ENCODE measurements at regions not wholly inside any gene's neighbourhood (a gene's known extent, or its start where the extent isn't known, plus 50 kb on each side); places are given as distances from the start of the nearest gene placed in this dataset.

DNA sequence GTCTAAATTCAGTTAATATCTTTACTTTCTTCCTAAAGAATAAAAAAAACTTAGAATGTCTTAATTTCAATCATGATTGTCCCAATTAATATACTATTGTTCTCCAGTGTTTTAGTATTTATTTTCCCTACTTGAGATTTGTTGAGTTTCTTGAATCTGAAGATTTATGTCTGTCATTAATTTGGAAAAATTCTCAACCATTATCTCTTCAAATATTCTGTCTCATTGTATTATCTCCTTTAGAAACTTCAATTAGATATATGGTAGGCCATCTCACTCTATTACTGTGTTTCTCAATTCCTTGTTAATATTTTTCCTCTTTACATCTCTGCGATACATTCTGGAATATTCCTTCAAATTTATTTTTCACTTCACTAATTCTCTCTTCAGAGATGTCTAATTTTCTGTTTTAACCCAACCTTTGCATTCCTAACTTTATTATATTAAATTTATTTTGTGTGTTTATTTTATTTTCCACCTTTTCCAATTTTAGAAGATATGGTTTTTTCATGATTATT is 268.6 kb downstream of the QKI start:
- no peaks in the 10 kb centered on the region for H4K20me1 ChIP-seq (ENCODE audit: insufficient read depth)
- H3K9ac ChIP-seq: no peak overlapping the region
- H3K4me1 ChIP-seq (ENCODE audit: insufficient read depth): no peaks in the 10 kb centered on the region
- no peaks in the 10 kb centered on the region for H3F3A ChIP-seq (ENCODE audit: insufficient read depth)
- 80 to 86% methylated on average over 1 of the region's 1 CpG for WGBS, 2 experiments (ENCODE audit: low coverage in 1 of 2, low lambda C conversion rate in 2 of 2, missing lambda C conversion rate in 2 of 2)
- TF ChIP-seq EZH2phosphoT487 (IDR thresholded peaks at IDR 0.05; ENCODE audit: insufficient read depth, low read depth) (no peak), EZH2 (IDR thresholded peaks at IDR 0.05; ENCODE audit: insufficient read depth, poor library complexity, severe bottlenecking) (no peak)
- H3K27ac ChIP-seq: no peak overlapping the region
- H2AFZ ChIP-seq: no peak overlapping the region
- H3K79me2 ChIP-seq (ENCODE audit: insufficient read depth): no peaks in the 10 kb centered on the region
- no peak overlapping the region for H3K4me2 ChIP-seq (ENCODE audit: unreplicated experiment)
- in situ Hi-C loops (cut with MboI): no loop called here
- H3K9me3 ChIP-seq (ENCODE audit: low read depth): no peaks in the 10 kb centered on the region
- H3K27me3 ChIP-seq (replicated peaks; ENCODE audit: insufficient read depth): no peaks in the 10 kb centered on the region
- DNase-seq: no peak
- no peaks in the 10 kb centered on the region for H3K9me2 ChIP-seq (ENCODE audit: insufficient read depth)
- no peaks in the 10 kb centered on the region for H3K36me3 ChIP-seq (ENCODE audit: low read depth)
- H3K4me3 ChIP-seq: no peak overlapping the region

DNA sequence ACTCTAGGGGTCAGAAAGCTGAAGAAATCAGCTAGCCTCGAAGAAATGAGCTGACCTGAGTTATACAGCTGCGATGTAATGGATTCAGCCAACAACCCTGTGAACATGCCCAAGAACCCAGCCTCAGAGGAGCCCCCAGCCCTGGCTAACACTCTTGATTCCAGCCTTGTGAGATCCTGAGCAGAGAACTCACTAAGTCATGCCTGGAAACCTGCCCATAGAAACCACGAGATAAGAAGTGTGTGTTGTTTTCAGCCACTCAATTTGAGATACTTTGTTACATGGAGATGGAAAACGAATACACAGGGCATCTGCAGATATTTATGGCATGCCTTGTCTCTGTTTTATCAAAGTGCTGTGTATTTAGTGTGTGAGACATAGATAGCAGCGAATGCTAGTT is 265.2 kb downstream of the QKI start:
- TF ChIP-seq EZH2 (IDR thresholded peaks at IDR 0.05; ENCODE audit: insufficient read depth, poor library complexity, severe bottlenecking) (no peak), EZH2phosphoT487 (IDR thresholded peaks at IDR 0.05; ENCODE audit: insufficient read depth, low read depth) (no peak)
- DNase-seq: no peak

DNA sequence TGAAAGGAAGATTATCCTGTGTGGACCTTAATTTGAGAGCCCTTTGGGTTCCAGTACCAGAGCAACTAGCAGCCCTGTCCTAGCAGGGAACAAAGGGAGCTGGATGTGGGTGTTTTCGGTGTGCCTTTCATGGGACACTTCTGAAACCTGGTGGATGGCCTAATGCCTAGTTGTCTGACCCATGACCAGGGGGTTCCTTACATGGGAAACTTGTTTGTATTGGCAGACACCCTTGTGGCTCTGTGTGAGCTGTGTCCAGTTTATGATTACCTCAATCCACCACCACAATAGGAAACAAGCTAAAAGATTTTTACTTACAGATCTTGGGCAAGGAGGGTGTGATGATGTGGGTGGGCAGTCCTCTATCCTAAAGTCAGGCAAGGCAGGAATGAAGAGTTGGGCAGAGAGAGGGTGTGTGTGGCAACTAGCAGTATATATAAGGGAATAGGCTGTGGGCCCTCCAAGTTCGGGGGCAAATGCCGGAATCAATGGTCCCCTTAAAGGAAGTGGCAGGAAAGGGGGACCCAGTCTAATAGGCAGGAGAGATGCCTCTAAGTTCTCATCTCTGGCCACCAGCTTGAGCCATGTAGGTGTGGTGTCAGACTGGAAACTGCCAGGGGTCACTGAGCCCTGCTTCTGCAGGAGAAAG is 264.6 kb downstream of the QKI start:
- Histone ChIP-seq H3K4me1 (ENCODE audit: insufficient read depth) (no peaks in the 10 kb centered on the region), H3K9me3 (ENCODE audit: low read depth) (no peaks in the 10 kb centered on the region), H3K9ac (no peak overlapping the region), H3F3A (ENCODE audit: insufficient read depth) (no peaks in the 10 kb centered on the region), H3K27me3 (replicated peaks; ENCODE audit: insufficient read depth) (no peaks in the 10 kb centered on the region), H3K27ac (no peak overlapping the region), H4K20me1 (ENCODE audit: insufficient read depth) (no peaks in the 10 kb centered on the region), H3K36me3 (ENCODE audit: low read depth) (no peaks in the 10 kb centered on the region), H3K79me2 (ENCODE audit: insufficient read depth) (no peaks in the 10 kb centered on the region), H3K4me2 (ENCODE audit: unreplicated experiment) (no peak overlapping the region), H3K9me2 (ENCODE audit: insufficient read depth) (no peaks in the 10 kb centered on the region), H2AFZ (no peak overlapping the region), H3K4me3 (no peak overlapping the region)
- TF ChIP-seq EZH2phosphoT487 (IDR thresholded peaks at IDR 0.05; ENCODE audit: insufficient read depth, low read depth): no peak
- no peak for TF ChIP-seq EZH2 (IDR thresholded peaks at IDR 0.05; ENCODE audit: insufficient read depth, poor library complexity, severe bottlenecking)
- 45 to 53% methylated on average over 3 of the region's 3 CpGs for WGBS, 2 experiments (ENCODE audit: low coverage in 1 of 2, low lambda C conversion rate in 2 of 2, missing lambda C conversion rate in 2 of 2)
- no peak for DNase-seq
- in situ Hi-C loops (cut with MboI): no loop called here

More for the DNA sequence above, 265.2 kb downstream of the QKI start:
- H3K4me1 ChIP-seq (ENCODE audit: insufficient read depth): no peaks in the 10 kb centered on the region
- no peak overlapping the region for H3K9ac ChIP-seq
- H3K79me2 ChIP-seq (ENCODE audit: insufficient read depth): no peaks in the 10 kb centered on the region
- no peaks in the 10 kb centered on the region for H3F3A ChIP-seq (ENCODE audit: insufficient read depth)
- no peaks in the 10 kb centered on the region for H3K9me2 ChIP-seq (ENCODE audit: insufficient read depth)
- H3K4me2 ChIP-seq (ENCODE audit: unreplicated experiment): no peak overlapping the region
- H3K36me3 ChIP-seq (ENCODE audit: low read depth): no peaks in the 10 kb centered on the region
- H2AFZ ChIP-seq: no peak overlapping the region
- H4K20me1 ChIP-seq (ENCODE audit: insufficient read depth): no peaks in the 10 kb centered on the region
- WGBS, 2 experiments (ENCODE audit: low coverage in 1 of 2, low lambda C conversion rate in 2 of 2, missing lambda C conversion rate in 2 of 2): 36 to 41% methylated on average over 5 of the region's 5 CpGs
- H3K27me3 ChIP-seq (replicated peaks; ENCODE audit: insufficient read depth): no peaks in the 10 kb centered on the region
- no peak overlapping the region for H3K4me3 ChIP-seq
- no peak overlapping the region for H3K27ac ChIP-seq
- in situ Hi-C loops (cut with MboI): no loop called here
- no peaks in the 10 kb centered on the region for H3K9me3 ChIP-seq (ENCODE audit: low read depth)

DNA sequence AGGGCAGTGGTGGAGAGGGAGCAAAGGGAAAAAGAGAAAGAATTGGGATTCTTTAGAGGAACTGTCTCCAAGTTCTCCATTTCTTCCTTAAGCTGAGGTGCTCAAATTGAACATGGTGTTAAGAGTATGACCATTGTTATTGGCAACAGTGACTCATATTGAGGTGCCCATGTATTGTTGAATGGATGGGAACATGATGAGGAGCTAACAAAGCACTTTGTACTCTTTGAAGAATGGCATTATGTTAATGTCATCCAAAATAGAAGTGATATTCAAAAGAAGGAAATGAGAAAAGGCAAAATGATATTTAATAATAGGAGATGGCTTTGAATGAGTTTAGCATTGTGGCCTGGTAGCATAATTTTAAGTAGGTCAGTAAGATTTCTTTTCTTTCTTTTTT is 261.1 kb downstream of the QKI start:
- TF ChIP-seq EZH2phosphoT487 (IDR thresholded peaks at IDR 0.05; ENCODE audit: insufficient read depth, low read depth): no peak
- TF ChIP-seq EZH2 (IDR thresholded peaks at IDR 0.05; ENCODE audit: insufficient read depth, poor library complexity, severe bottlenecking): no peak
- Histone ChIP-seq H3K4me1 (ENCODE audit: insufficient read depth) (no peaks in the 10 kb centered on the region), H3K9me2 (ENCODE audit: insufficient read depth) (no peaks in the 10 kb centered on the region), H3K27ac (no peak overlapping the region), H3K9me3 (ENCODE audit: low read depth) (no peaks in the 10 kb centered on the region), H3K9ac (no peak overlapping the region), H4K20me1 (ENCODE audit: insufficient read depth) (no peaks in the 10 kb centered on the region), H3K27me3 (replicated peaks; ENCODE audit: insufficient read depth) (no peaks in the 10 kb centered on the region), H3F3A (ENCODE audit: insufficient read depth) (no peaks in the 10 kb centered on the region), H3K79me2 (ENCODE audit: insufficient read depth) (no peaks in the 10 kb centered on the region), H3K36me3 (ENCODE audit: low read depth) (no peaks in the 10 kb centered on the region), H3K4me3 (no peak overlapping the region), H2AFZ (no peak overlapping the region), H3K4me2 (ENCODE audit: unreplicated experiment) (no peak overlapping the region)
- no peak for DNase-seq
- in situ Hi-C loops (cut with MboI): no loop called here

DNA sequence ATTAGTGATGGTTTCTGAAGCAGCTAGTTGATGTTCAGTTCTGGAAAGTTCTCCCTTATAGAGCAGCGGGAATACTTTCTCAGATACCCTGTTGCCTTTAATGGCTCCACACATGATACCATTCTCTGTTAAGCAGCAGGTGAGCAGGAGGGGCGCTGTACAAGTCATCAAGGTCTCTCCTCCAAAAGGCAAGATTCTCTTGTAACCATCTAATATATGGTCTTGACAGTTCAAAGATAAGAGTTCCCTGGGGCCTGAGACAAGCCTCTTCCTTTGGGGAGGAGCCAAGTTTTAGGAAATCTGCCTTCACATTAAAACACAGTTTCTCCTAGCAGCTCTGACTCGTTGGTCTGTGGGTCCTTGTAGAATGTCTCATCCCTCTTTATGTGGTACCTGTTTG is 258.2 kb downstream of the QKI start:
- H4K20me1 ChIP-seq (ENCODE audit: insufficient read depth): no peaks in the 10 kb centered on the region
- H3K4me2 ChIP-seq (ENCODE audit: unreplicated experiment): no peak overlapping the region
- H3K27ac ChIP-seq: no peak overlapping the region
- no peak overlapping the region for H3K4me3 ChIP-seq
- no peak overlapping the region for H3K9ac ChIP-seq
- no peak for DNase-seq
- H3K4me1 ChIP-seq (ENCODE audit: insufficient read depth): no peaks in the 10 kb centered on the region
- no peaks in the 10 kb centered on the region for H3F3A ChIP-seq (ENCODE audit: insufficient read depth)
- H3K79me2 ChIP-seq (ENCODE audit: insufficient read depth): no peaks in the 10 kb centered on the region
- H3K36me3 ChIP-seq (ENCODE audit: low read depth): no peaks in the 10 kb centered on the region
- TF ChIP-seq EZH2 (IDR thresholded peaks at IDR 0.05; ENCODE audit: insufficient read depth, poor library complexity, severe bottlenecking) (no peak), EZH2phosphoT487 (IDR thresholded peaks at IDR 0.05; ENCODE audit: insufficient read depth, low read depth) (no peak)
- no peaks in the 10 kb centered on the region for H3K9me3 ChIP-seq (ENCODE audit: low read depth)
- in situ Hi-C loops (cut with MboI): no loop called here
- no peaks in the 10 kb centered on the region for H3K9me2 ChIP-seq (ENCODE audit: insufficient read depth)
- WGBS, 2 experiments (ENCODE audit: low coverage in 1 of 2, low lambda C conversion rate in 2 of 2, missing lambda C conversion rate in 2 of 2): 29 to 32% methylated on average over 3 of the region's 3 CpGs
- no peaks in the 10 kb centered on the region for H3K27me3 ChIP-seq (replicated peaks; ENCODE audit: insufficient read depth)
- no peak overlapping the region for H2AFZ ChIP-seq
